Body of pancreas (tissue), 4 donors: ENCODE measurements at regions not wholly inside any gene's neighbourhood (a gene's known extent, or its start where the extent isn't known, plus 50 kb on each side); places are given as distances from the start of the nearest gene placed in this dataset.

Source experiments
- ATAC-seq: fragments of 150-250 bp; one replicate; pipeline ENCODE4 v1.9.1; 2016
- DNase-seq, 4 donors: peaks; one replicate each; pipeline ENCODE4 v3.0.0-alpha.2; 2019
- H3K27ac ChIP-seq, 4 donors: fragments of 200-600 bp; sonication (generic); 1 replicate in 3 of 4; 2 replicates in 1 of 4; pipeline versions ENCODE4 v1.5.1 to v1.6.1; 2016 to 2019; ENCODE audit warnings: mild to moderate bottlenecking in 1 of 4, mixed read lengths in 1 of 4, moderate library complexity in 1 of 4
- H3K27me3 ChIP-seq, 2 donors: fragments of 200-600 bp; sonication (generic); one replicate each; pipeline ENCODE4 v1.6.0; 2016; ENCODE audit warnings: mild to moderate bottlenecking in 1 of 2
- H3K36me3 ChIP-seq, 2 donors: fragments of 200-600 bp; sonication (generic); replicated peaks in 1 of 2; 2 replicates each; pipeline ENCODE4 v1.5.1; 2016; ENCODE audit warnings: low read depth in 2 of 2; ENCODE audit not compliant: insufficient read depth in 1 of 2
- H3K4me1 ChIP-seq: fragments of 200-600 bp; sonication (generic); one replicate; pipeline ENCODE4 v1.6.0; 2016
- H3K4me3 ChIP-seq, 2 donors: fragments of 200-600 bp; sonication (generic); 1 replicate in 1 of 2; 2 replicates in 1 of 2; pipeline ENCODE4 v1.5.1; 2016 to 2019
- H3K9me3 ChIP-seq, 3 donors: fragments of 200-600 bp; sonication (generic); 1 replicate in 2 of 3; 2 replicates in 1 of 3; pipeline ENCODE4 v1.5.1; 2016
- CTCF ChIP-seq, 7 experiments: fragments of 450-650 bp in 4 of 7; fragments of 200-600 bp in 3 of 7; sonication (generic) in 3 of 7; IDR thresholded peaks; one replicate each; pipeline ENCODE4 v1.5.1; 2016 to 2019; ENCODE audit warnings: antibody characterized with exemption in 7 of 7
- POLR2A ChIP-seq, 3 donors: fragments of 450-650 bp; IDR thresholded peaks; one replicate each; pipeline ENCODE4 v1.6.1; 2016; ENCODE audit warnings: antibody characterized with exemption in 3 of 3, mild to moderate bottlenecking in 2 of 3
- WGBS, 2 donors: methylation state at CpG; one replicate each; pipeline ENCODE4 v1.1.5; 2017; 5-methylcytosine and 5-hydroxymethylcytosine counted together
- intact Hi-C: fragments of 100-400 bp; cut with DNase I; formaldehyde crosslinking; loops from one replicate; pipeline ENCODE4 v1.15.1; 2023

GRCh38 chr10:78966844-78967488 lies 101.8 kb upstream of the ZMIZ1 start:
- no peaks in the 10 kb centered on the region for H3K27me3 ChIP-seq
- no peak overlapping the region for H3K4me3 ChIP-seq
- H3K36me3 ChIP-seq: no peaks in the 10 kb centered on the region
- DNase-seq (no peak), ATAC-seq (no peak)
- intact Hi-C loops: no loop called here
- H3K4me1 ChIP-seq: peaks cover 22% of the 10 kb centered on the region
- H3K27ac ChIP-seq: no peak overlapping the region
- H3K9me3 ChIP-seq: no peaks in the 10 kb centered on the region
- 88 to 89% methylated on average over 7 to 8 of the region's 8 CpGs for WGBS, 2 donors
- TF ChIP-seq CTCF (IDR thresholded peaks at IDR 0.05) (no peak), POLR2A (IDR thresholded peaks at IDR 0.05) (no peak)

- Histone ChIP-seq H3K4me1 (peaks cover 37% of the 10 kb centered on the region), H3K9me3 (no peaks in the 10 kb centered on the region), H3K27me3 (no peaks in the 10 kb centered on the region), H3K27ac (no peak overlapping the region), H3K36me3 (no peaks in the 10 kb centered on the region), H3K4me3 (no peak overlapping the region)
- 85 to 86% methylated on average over 9 of the region's 9 CpGs for WGBS, 2 donors
- no peak for TF ChIP-seq POLR2A (IDR thresholded peaks at IDR 0.05)
- TF ChIP-seq CTCF (IDR thresholded peaks at IDR 0.05): no peak
- intact Hi-C loops: no loop called here
- DNase-seq (no peak), ATAC-seq (no peak)
These were observed 100.3 kb upstream of the ZMIZ1 start for GRCh38 chr10:78968300-78968942.

GRCh38 chr10:78968943-78969342 lies 99.8 kb upstream of the ZMIZ1 start:
- H3K4me3 ChIP-seq: no peak overlapping the region
- no peak for TF ChIP-seq POLR2A (IDR thresholded peaks at IDR 0.05)
- no peak for TF ChIP-seq CTCF (IDR thresholded peaks at IDR 0.05)
- WGBS, 2 donors: 74 to 91% methylated on average over 3 of the region's 3 CpGs
- DNase-seq (no peak), ATAC-seq (no peak)
- no peaks in the 10 kb centered on the region for H3K9me3 ChIP-seq
- no peaks in the 10 kb centered on the region for H3K36me3 ChIP-seq
- H3K27ac ChIP-seq: no peak overlapping the region
- H3K27me3 ChIP-seq: no peaks in the 10 kb centered on the region
- peaks cover 38% of the 10 kb centered on the region for H3K4me1 ChIP-seq
- intact Hi-C loops: no loop called here

GRCh38 chr10:78969719-78970118 lies 99.0 kb upstream of the ZMIZ1 start:
- Histone ChIP-seq H3K27me3 (no peaks in the 10 kb centered on the region), H3K9me3 (no peaks in the 10 kb centered on the region), H3K36me3 (no peaks in the 10 kb centered on the region), H3K27ac (no peak overlapping the region), H3K4me3 (no peak overlapping the region), H3K4me1 (peaks cover 41% of the 10 kb centered on the region)
- no peak for ATAC-seq
- no peak for TF ChIP-seq CTCF (IDR thresholded peaks at IDR 0.05)
- TF ChIP-seq POLR2A (IDR thresholded peaks at IDR 0.05): no peak
- intact Hi-C loops: no loop called here
- 79 to 92% methylated on average over 7 to 10 of the region's 10 CpGs for WGBS, 2 donors
- no peak for DNase-seq

GRCh38 chr10:78970261-78970660 lies 98.5 kb upstream of the ZMIZ1 start:
- no peaks in the 10 kb centered on the region for H3K36me3 ChIP-seq
- no peak overlapping the region for H3K27ac ChIP-seq
- peaks cover 39% of the 10 kb centered on the region for H3K4me1 ChIP-seq
- H3K27me3 ChIP-seq: no peaks in the 10 kb centered on the region
- H3K4me3 ChIP-seq: no peak overlapping the region
- no peak for DNase-seq
- WGBS, 2 donors: 83 to 88% methylated on average over 10 of the region's 10 CpGs
- TF ChIP-seq CTCF (IDR thresholded peaks at IDR 0.05) (no peak), POLR2A (IDR thresholded peaks at IDR 0.05) (no peak)
- intact Hi-C loops: no loop called here
- no peaks in the 10 kb centered on the region for H3K9me3 ChIP-seq
- ATAC-seq: no peak
